ENCODE measurements at regions not wholly inside any gene's neighbourhood (a gene's known extent, or its start where the extent isn't known, plus 50 kb on each side); places are given as distances from the start of the nearest gene placed in this dataset.

GRCh38 chr15:62825191-62825590 lies 217.4 kb upstream of the TPM1 start:
- intact Hi-C loops (cut with DNase I), result no loop called here
- Histone ChIP-seq H3K9me3 (no peaks in the 10 kb centered on the region), H3K36me3 (no peaks in the 10 kb centered on the region), H3K4me1 (no peaks in the 10 kb centered on the region), H3K4me3 (no peak overlapping the region), H3K27me3 (no peaks in the 10 kb centered on the region), H3K27ac (no peak overlapping the region)
- TF ChIP-seq POLR2A (IDR thresholded peaks at IDR 0.05), result no peak
- TF ChIP-seq CTCF (IDR thresholded peaks at IDR 0.05), result no peak
- TF ChIP-seq POLR2AphosphoS5 (IDR thresholded peaks at IDR 0.05; ENCODE audit: insufficient read depth in 1 of 2, low read depth in 1 of 2), result no peak
- peak in 1 of 2 donors; percentile 22 for DNase-seq (ENCODE audit: extremely low spot score in 2 of 2)

GRCh38 chr15:62826561-62826960 lies 216.0 kb upstream of the TPM1 start:
- Histone ChIP-seq H3K4me1 (no peaks in the 10 kb centered on the region), H3K27me3 (no peaks in the 10 kb centered on the region), H3K4me3 (no peak overlapping the region), H3K27ac (no peak overlapping the region), H3K36me3 (no peaks in the 10 kb centered on the region), H3K9me3 (no peaks in the 10 kb centered on the region)
- TF ChIP-seq POLR2A (IDR thresholded peaks at IDR 0.05) (no peak), CTCF (IDR thresholded peaks at IDR 0.05) (no peak), POLR2AphosphoS5 (IDR thresholded peaks at IDR 0.05; ENCODE audit: insufficient read depth in 1 of 2, low read depth in 1 of 2) (no peak)
- peak in 1 of 2 donors; percentile 25 for DNase-seq (ENCODE audit: extremely low spot score in 2 of 2)
- intact Hi-C loops (cut with DNase I), result no loop called here

GRCh38 chr15:62828364-62828763 lies 214.2 kb upstream of the TPM1 start:
- Histone ChIP-seq H3K4me3 (no peak overlapping the region), H3K36me3 (no peaks in the 10 kb centered on the region), H3K4me1 (no peaks in the 10 kb centered on the region), H3K27ac (no peak overlapping the region), H3K27me3 (no peaks in the 10 kb centered on the region), H3K9me3 (no peaks in the 10 kb centered on the region)
- intact Hi-C loops (cut with DNase I), result no loop called here
- DNase-seq (ENCODE audit: extremely low spot score in 2 of 2), result no peak
- no peak for TF ChIP-seq POLR2AphosphoS5 (IDR thresholded peaks at IDR 0.05; ENCODE audit: insufficient read depth in 1 of 2, low read depth in 1 of 2)
- TF ChIP-seq CTCF (IDR thresholded peaks at IDR 0.05), result no peak
- no peak for TF ChIP-seq POLR2A (IDR thresholded peaks at IDR 0.05)

- no peak overlapping the region for H3K27ac ChIP-seq
- intact Hi-C loops (cut with DNase I), result no loop called here
- peaks cover 0 to 8% of the 10 kb centered on the region in 2 donors for H3K36me3 ChIP-seq
Measured at GRCh38 chr15:62832231-62832630, 210.3 kb upstream of the TPM1 start.

GRCh38 chr15:62833646-62834045 lies 208.9 kb upstream of the TPM1 start:
- intact Hi-C loops (cut with DNase I), result no loop called here
- Histone ChIP-seq H3K9me3 (no peaks in the 10 kb centered on the region), H3K27me3 (no peaks in the 10 kb centered on the region), H3K4me3 (no peak overlapping the region), H3K36me3 (peaks cover 0 to 8% of the 10 kb centered on the region in 2 donors), H3K27ac (no peak overlapping the region), H3K4me1 (no peaks in the 10 kb centered on the region)
- no peak for DNase-seq (ENCODE audit: extremely low spot score in 2 of 2)
- TF ChIP-seq POLR2A (IDR thresholded peaks at IDR 0.05) (no peak), CTCF (IDR thresholded peaks at IDR 0.05) (no peak), POLR2AphosphoS5 (IDR thresholded peaks at IDR 0.05; ENCODE audit: insufficient read depth in 1 of 2, low read depth in 1 of 2) (no peak)

More at GRCh38 chr15:62832231-62832630, 210.3 kb upstream of the TPM1 start:
- Histone ChIP-seq H3K27me3 (no peaks in the 10 kb centered on the region), H3K4me1 (no peaks in the 10 kb centered on the region), H3K9me3 (no peaks in the 10 kb centered on the region), H3K4me3 (no peak overlapping the region)
- no peak for TF ChIP-seq POLR2AphosphoS5 (IDR thresholded peaks at IDR 0.05; ENCODE audit: insufficient read depth in 1 of 2, low read depth in 1 of 2)
- TF ChIP-seq POLR2A (IDR thresholded peaks at IDR 0.05), result no peak
- no peak for TF ChIP-seq CTCF (IDR thresholded peaks at IDR 0.05)
- no peak for DNase-seq (ENCODE audit: extremely low spot score in 2 of 2)
